Spleen (tissue), 11 donors: ENCODE measurements at regions not wholly inside any gene's neighbourhood (a gene's known extent, or its start where the extent isn't known, plus 50 kb on each side); places are given as distances from the start of the nearest gene placed in this dataset.

Source experiments
- DNase-seq: peaks from one replicate; pipeline ENCODE4 v3.0.0-alpha.2; 2020
- H3K27ac ChIP-seq, 8 donors: fragments of 200-600 bp; sonication (generic) in 7 of 8; 1 replicate in 4 of 8; 2 replicates in 4 of 8; pipeline versions ENCODE4 v1.5.0 to v1.8.0; 2016 to 2021; ENCODE audit warnings: inconsistent platforms in 4 of 8, mild to moderate bottlenecking in 4 of 8, moderate library complexity in 1 of 8
- H3K27me3 ChIP-seq, 7 donors: fragments of 200-600 bp; sonication (generic) in 6 of 7; replicated peaks in 1 of 7; 1 replicate in 4 of 7; 2 replicates in 3 of 7; pipeline versions ENCODE4 v1.5.0 to v1.8.0; 2016 to 2021; ENCODE audit warnings: inconsistent platforms in 3 of 7, mild to moderate bottlenecking in 1 of 7
- H3K36me3 ChIP-seq, 6 donors: fragments of 200-600 bp; sonication (generic) in 5 of 6; 1 replicate in 4 of 6; 2 replicates in 2 of 6; pipeline versions ENCODE4 v1.5.0 to v1.8.0; 2016 to 2021; ENCODE audit warnings: inconsistent platforms in 2 of 6
- H3K4me1 ChIP-seq, 6 donors: fragments of 200-600 bp; sonication (generic) in 5 of 6; 1 replicate in 3 of 6; 2 replicates in 3 of 6; pipeline versions ENCODE4 v1.5.0 to v1.8.0; 2016 to 2021; ENCODE audit warnings: inconsistent platforms in 3 of 6
- H3K4me3 ChIP-seq, 8 donors: fragments of 200-600 bp; sonication (generic) in 7 of 8; 1 replicate in 4 of 8; 2 replicates in 4 of 8; pipeline versions ENCODE4 v1.5.0 to v1.8.0; 2016 to 2021; ENCODE audit warnings: inconsistent platforms in 4 of 8, mild to moderate bottlenecking in 4 of 8, moderate library complexity in 2 of 8
- H3K9me3 ChIP-seq, 8 donors: fragments of 200-600 bp; sonication (generic) in 7 of 8; 1 replicate in 4 of 8; 2 replicates in 4 of 8; pipeline versions ENCODE4 v1.5.0 to v1.8.0; 2016 to 2021; ENCODE audit warnings: inconsistent platforms in 4 of 8
- POLR2A ChIP-seq, 3 donors: fragments of 450-650 bp; IDR thresholded peaks; one replicate each; pipeline ENCODE4 v1.5.1; 2017; ENCODE audit warnings: antibody characterized with exemption in 3 of 3, mild to moderate bottlenecking in 1 of 3
- POLR2AphosphoS5 ChIP-seq, 3 donors: sonication (generic); formaldehyde crosslinking; IDR thresholded peaks; one replicate each; pipeline ENCODE4 v1.5.1; 2017; ENCODE audit warnings: antibody characterized with exemption in 3 of 3
- WGBS, 5 donors: extraction: QIAGEN DNeasy Blood & Tissue Kit in 3 of 5; methylation state at CpG; one replicate each; pipeline versions ENCODE4 v1.1.5 to v1.1.7; 2013 to 2018; 5-methylcytosine and 5-hydroxymethylcytosine counted together
- intact Hi-C: fragments of 100-400 bp; cut with DNase I; formaldehyde crosslinking; loops from one replicate; pipeline ENCODE4 v1.15.0; 2023; ENCODE audit warnings: low total_unique reads
- TF ChIP-seq, protein P1 (sequence below), 11 experiments: fragments of 200-600 bp in 7 of 11; fragments of 450-650 bp in 4 of 11; sonication (generic) in 4 of 11; IDR thresholded peaks in 8 of 11; conservative IDR thresholded peaks in 3 of 11; 1 replicate in 7 of 11; 2 replicates in 4 of 11; pipeline versions ENCODE4 v1.4.0 to v1.8.0; 2016 to 2021; ENCODE audit warnings: antibody characterized with exemption in 11 of 11, inconsistent platforms in 4 of 11, mild to moderate bottlenecking in 1 of 11
- donor health status: healthy with polysubstance abuse.
- donor health status: DM: no; HTN: no; CAD: no; lungs with moderate emphysema.
- donor health status: DM: no; HTN: no; CAD: no.
- donor health status: Bipolar disorder and iron deficiency.
- donor health status: healthy.
- donor health status: DM: no; HTN: no; CAD: no.
- donor health status: DM: yes; HTN: yes; CAD: no.

GRCh38 chr14:98799891-98800290 lies 472.1 kb downstream of the BCL11B start:
- H3K27ac ChIP-seq = no peak overlapping the region
- H3K9me3 ChIP-seq = peaks cover 0 to 24% (median 1%) of the 10 kb centered on the region in 8 donors
- no peaks in the 10 kb centered on the region for H3K27me3 ChIP-seq
- H3K36me3 ChIP-seq = no peaks in the 10 kb centered on the region
- TF ChIP-seq, protein P1, sequence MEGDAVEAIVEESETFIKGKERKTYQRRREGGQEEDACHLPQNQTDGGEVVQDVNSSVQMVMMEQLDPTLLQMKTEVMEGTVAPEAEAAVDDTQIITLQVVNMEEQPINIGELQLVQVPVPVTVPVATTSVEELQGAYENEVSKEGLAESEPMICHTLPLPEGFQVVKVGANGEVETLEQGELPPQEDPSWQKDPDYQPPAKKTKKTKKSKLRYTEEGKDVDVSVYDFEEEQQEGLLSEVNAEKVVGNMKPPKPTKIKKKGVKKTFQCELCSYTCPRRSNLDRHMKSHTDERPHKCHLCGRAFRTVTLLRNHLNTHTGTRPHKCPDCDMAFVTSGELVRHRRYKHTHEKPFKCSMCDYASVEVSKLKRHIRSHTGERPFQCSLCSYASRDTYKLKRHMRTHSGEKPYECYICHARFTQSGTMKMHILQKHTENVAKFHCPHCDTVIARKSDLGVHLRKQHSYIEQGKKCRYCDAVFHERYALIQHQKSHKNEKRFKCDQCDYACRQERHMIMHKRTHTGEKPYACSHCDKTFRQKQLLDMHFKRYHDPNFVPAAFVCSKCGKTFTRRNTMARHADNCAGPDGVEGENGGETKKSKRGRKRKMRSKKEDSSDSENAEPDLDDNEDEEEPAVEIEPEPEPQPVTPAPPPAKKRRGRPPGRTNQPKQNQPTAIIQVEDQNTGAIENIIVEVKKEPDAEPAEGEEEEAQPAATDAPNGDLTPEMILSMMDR (IDR thresholded peaks at IDR 0.05 in 8 of 11, conservative IDR thresholded peaks at IDR 0.05 in 3 of 11) = no peak
- no peak for TF ChIP-seq POLR2A (IDR thresholded peaks at IDR 0.05)
- no peak for TF ChIP-seq POLR2AphosphoS5 (IDR thresholded peaks at IDR 0.05)
- H3K4me1 ChIP-seq = no peaks in the 10 kb centered on the region
- 56 to 77% (median 66%) methylated on average over 4 of the region's 4 CpGs for WGBS, 5 donors
- H3K4me3 ChIP-seq = no peak overlapping the region
- intact Hi-C loops = no loop called here
- DNase-seq = no peak

GRCh38 chr14:98802044-98802443 lies 470.0 kb downstream of the BCL11B start:
- Histone ChIP-seq H3K27ac (no peak overlapping the region), H3K4me3 (no peak overlapping the region), H3K27me3 (no peaks in the 10 kb centered on the region), H3K4me1 (no peaks in the 10 kb centered on the region), H3K36me3 (no peaks in the 10 kb centered on the region), H3K9me3 (peaks cover 0 to 12% (median 0%) of the 10 kb centered on the region in 8 donors)
- intact Hi-C loops = no loop called here
- DNase-seq = no peak
- 69 to 79% (median 74%) methylated on average over 5 to 9 of the region's 9 CpGs for WGBS, 5 donors
- TF ChIP-seq POLR2AphosphoS5 (IDR thresholded peaks at IDR 0.05) (no peak), POLR2A (IDR thresholded peaks at IDR 0.05) (no peak)
- TF ChIP-seq, protein P1 (IDR thresholded peaks at IDR 0.05 in 8 of 11, conservative IDR thresholded peaks at IDR 0.05 in 3 of 11) = no peak

DNA sequence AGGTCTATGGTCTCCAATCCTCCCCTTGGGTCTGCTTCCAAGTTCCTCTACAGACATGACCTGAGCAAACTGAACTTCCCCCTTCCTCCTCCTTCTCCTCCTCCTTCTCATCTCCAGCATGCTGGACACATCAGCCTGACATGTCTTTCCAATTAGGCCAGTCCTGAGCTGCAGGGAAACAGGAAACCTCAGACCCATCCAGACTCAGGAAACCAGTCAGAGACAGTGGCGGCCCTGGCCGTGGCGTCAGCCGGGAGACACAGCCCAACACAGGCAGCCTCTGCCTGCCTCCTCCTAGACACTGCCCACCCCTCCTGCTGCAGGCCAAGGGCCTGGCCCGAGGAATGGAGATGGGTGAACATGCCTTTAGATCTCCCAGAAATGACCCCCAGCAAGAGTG lies 468.8 kb downstream of the BCL11B start:
- WGBS, 5 donors = 30 to 49% (median 38%) methylated on average over 5 of the region's 5 CpGs
- TF ChIP-seq, protein P1 (IDR thresholded peaks at IDR 0.05 in 8 of 11, conservative IDR thresholded peaks at IDR 0.05 in 3 of 11) = no peak
- TF ChIP-seq POLR2A (IDR thresholded peaks at IDR 0.05) (no peak), POLR2AphosphoS5 (IDR thresholded peaks at IDR 0.05) (no peak)
- Histone ChIP-seq H3K36me3 (no peaks in the 10 kb centered on the region), H3K9me3 (peaks cover 0 to 12% (median 0%) of the 10 kb centered on the region in 8 donors), H3K4me1 (no peaks in the 10 kb centered on the region), H3K4me3 (no peak overlapping the region), H3K27ac (no peak overlapping the region), H3K27me3 (no peaks in the 10 kb centered on the region)
- intact Hi-C loops = no loop called here
- DNase-seq = no peak

GRCh38 chr14:98808494-98809407 lies 463.2 kb downstream of the BCL11B start:
- H3K9me3 ChIP-seq = peaks cover 0 to 11% (median 0%) of the 10 kb centered on the region in 8 donors
- TF ChIP-seq POLR2A (IDR thresholded peaks at IDR 0.05) (no peak), POLR2AphosphoS5 (IDR thresholded peaks at IDR 0.05) (no peak)
- TF ChIP-seq, protein P1 (IDR thresholded peaks at IDR 0.05 in 8 of 11, conservative IDR thresholded peaks at IDR 0.05 in 3 of 11) = no peak
- 64 to 78% (median 66%) methylated on average over 12 of the region's 12 CpGs for WGBS, 5 donors
- no peak overlapping the region for H3K27ac ChIP-seq
- H3K36me3 ChIP-seq = no peaks in the 10 kb centered on the region
- no peak overlapping the region for H3K4me3 ChIP-seq
- intact Hi-C loops = no loop called here
- H3K4me1 ChIP-seq = no peaks in the 10 kb centered on the region
- DNase-seq = no peak
- peaks cover 0 to 3% (median 0%) of the 10 kb centered on the region in 7 donors for H3K27me3 ChIP-seq
